ENCODE measurements at regions not wholly inside any gene's neighbourhood (a gene's known extent, or its start where the extent isn't known, plus 50 kb on each side); places are given as distances from the start of the nearest gene placed in this dataset.
"Not testable (repeated sequence)": the region's sequence is repeated elsewhere in the genome, so short reads cannot be mapped to it uniquely, and the experiment has no call there.

- DNase-seq: no peak
Observed at GRCh38 chr12:68428211-68428610, 96.0 kb upstream of the MDM1 start.

- no peak for DNase-seq
Observed at GRCh38 chr12:68428724-68429501, 96.8 kb upstream of the MDM1 start.

- DNase-seq: no peak
Observed at GRCh38 chr12:68429696-68430095, 97.5 kb upstream of the MDM1 start.

GRCh38 chr12:68431786-68432185 lies 99.6 kb upstream of the MDM1 start:
- no peak for DNase-seq

GRCh38 chr12:68432622-68433021 lies 100.5 kb upstream of the MDM1 start:
- no peak for DNase-seq

GRCh38 chr12:68434391-68435298 lies 102.5 kb upstream of the MDM1 start:
- DNase-seq: no peak

- no peak for DNase-seq
Observed at GRCh38 chr12:68435299-68435637, 103.1 kb upstream of the MDM1 start.

GRCh38 chr12:68435816-68436215 lies 103.7 kb upstream of the MDM1 start:
- DNase-seq: no peak

GRCh38 chr12:68438601-68439000 lies 106.4 kb upstream of the MDM1 start:
- DNase-seq: no peak

GRCh38 chr12:68439368-68440045 lies 107.3 kb upstream of the MDM1 start:
- DNase-seq: no peak

GRCh38 chr12:68440068-68440581 lies 108.0 kb upstream of the MDM1 start:
- no peak for DNase-seq

- no peak for DNase-seq
Observed at GRCh38 chr12:68441167-68441566, 109.0 kb upstream of the MDM1 start.

- DNase-seq: not testable (repeated sequence)
Observed at GRCh38 chr12:68442353-68442972, 110.3 kb upstream of the MDM1 start.

- not testable (repeated sequence) for DNase-seq
Observed at GRCh38 chr12:68443695-68444094, 111.5 kb upstream of the MDM1 start.

- no peak for DNase-seq
Observed at GRCh38 chr12:68445824-68446223, 113.7 kb upstream of the MDM1 start.

- DNase-seq: no peak
Observed at GRCh38 chr12:68446384-68446783, 114.2 kb upstream of the MDM1 start.

GRCh38 chr12:68446901-68447796 lies 115.0 kb upstream of the MDM1 start:
- no peak for DNase-seq

- DNase-seq: no peak
Observed at GRCh38 chr12:68447797-68448260, 115.7 kb upstream of the MDM1 start.

- no peak for DNase-seq
Observed at GRCh38 chr12:68449196-68449595, 117.0 kb upstream of the MDM1 start.

GRCh38 chr12:68450947-68451260 lies 118.7 kb upstream of the MDM1 start:
- no peak for DNase-seq

- DNase-seq: no peak
Observed at GRCh38 chr12:68451261-68452077, 119.3 kb upstream of the MDM1 start.

All from CD4-positive, alpha-beta T cell treated with Interferon gamma for 1 hour (primary cell).